Stimulated activated CD4-positive, alpha-beta T cell treated with anti-CD3 and anti-CD28 coated beads, Interleukin-2, amount 100 ng/mL, for 48 hours (primary cell): ENCODE measurements at regions not wholly inside any gene's neighbourhood (a gene's known extent, or its start where the extent isn't known, plus 50 kb on each side); places are given as distances from the start of the nearest gene placed in this dataset.

Experiments used
- DNase-seq, 2 donors: peaks; one replicate each; pipeline ENCODE4 v3.0.0-alpha.2; 2020

GRCh38 chr2:71751590-71751989, 298.2 kb downstream of the DYSF start:
- no peak for DNase-seq

- DNase-seq: no peak
Observed at GRCh38 chr2:71749671-71750101, 296.3 kb downstream of the DYSF start.

GRCh38 chr2:71748227-71748626, 294.9 kb downstream of the DYSF start:
- DNase-seq: no peak

- no peak for DNase-seq
Observed at GRCh38 chr2:71747559-71747958, 294.2 kb downstream of the DYSF start.

- DNase-seq: no peak
Observed at GRCh38 chr2:71746946-71747501, 293.7 kb downstream of the DYSF start.

- no peak for DNase-seq
Observed at GRCh38 chr2:71744781-71745180, 291.4 kb downstream of the DYSF start.

- no peak for DNase-seq
Observed at GRCh38 chr2:71743995-71744675, 290.8 kb downstream of the DYSF start.

GRCh38 chr2:71742953-71743601, 289.7 kb downstream of the DYSF start:
- DNase-seq: no peak

- DNase-seq: no peak
Observed at GRCh38 chr2:71736986-71737385, 283.6 kb downstream of the DYSF start.

- DNase-seq: no peak
Observed at GRCh38 chr2:71736091-71736861, 282.9 kb downstream of the DYSF start.
